GM21737 (cell line): ENCODE measurements at regions not wholly inside any gene's neighbourhood (a gene's known extent, or its start where the extent isn't known, plus 50 kb on each side); places are given as distances from the start of the nearest gene placed in this dataset.
"Not testable (repeated sequence)": the region's sequence is repeated elsewhere in the genome, so short reads cannot be mapped to it uniquely, and the experiment has no call there.

Experiments
- ATAC-seq: cut with Tn5 transposase; IDR thresholded peaks from one replicate; pipeline ENCODE4 v1.9.1; 2021; ENCODE audit warnings: mild to moderate bottlenecking, moderate library complexity; ENCODE audit not compliant: unreplicated experiment

GRCh38 chr2:194870974-194871535 lies 786.0 kb upstream of the SLC39A10 start:
- ATAC-seq, result no peak

GRCh38 chr2:194867328-194867727 lies 789.7 kb upstream of the SLC39A10 start:
- ATAC-seq, result no peak

GRCh38 chr2:194854941-194855340 lies 802.1 kb upstream of the SLC39A10 start:
- no peak for ATAC-seq

GRCh38 chr2:194842871-194843270 lies 814.2 kb upstream of the SLC39A10 start:
- ATAC-seq, result no peak

GRCh38 chr2:194834371-194834770 lies 822.7 kb upstream of the SLC39A10 start:
- not testable (repeated sequence) for ATAC-seq

- ATAC-seq, result no peak
Observed at GRCh38 chr2:194826241-194826640, 830.8 kb upstream of the SLC39A10 start.

- ATAC-seq, result no peak
Observed at GRCh38 chr2:194824450-194824849, 832.6 kb upstream of the SLC39A10 start.

GRCh38 chr2:194822657-194823056 lies 834.4 kb upstream of the SLC39A10 start:
- ATAC-seq, result no peak

- no peak for ATAC-seq
Observed at GRCh38 chr2:194822097-194822496, 834.9 kb upstream of the SLC39A10 start.

GRCh38 chr2:194819367-194819766 lies 837.7 kb upstream of the SLC39A10 start:
- ATAC-seq, result no peak

GRCh38 chr2:194815475-194815874 lies 841.6 kb upstream of the SLC39A10 start:
- ATAC-seq, result no peak

GRCh38 chr2:194802589-194802988 lies 854.4 kb upstream of the SLC39A10 start:
- ATAC-seq, result no peak

- not testable (repeated sequence) for ATAC-seq
Observed at GRCh38 chr2:194787071-194787470, 870.0 kb upstream of the SLC39A10 start.

- not testable (repeated sequence) for ATAC-seq
Observed at GRCh38 chr2:194771394-194771793, 885.6 kb upstream of the SLC39A10 start.

- ATAC-seq, result no peak
Observed at GRCh38 chr2:194769030-194769429, 888.0 kb upstream of the SLC39A10 start.

- no peak for ATAC-seq
Observed at GRCh38 chr2:194765723-194766122, 891.3 kb upstream of the SLC39A10 start.

GRCh38 chr2:194750926-194751325 lies 906.1 kb upstream of the SLC39A10 start:
- ATAC-seq, result no peak

GRCh38 chr2:194745557-194746146 lies 911.4 kb upstream of the SLC39A10 start:
- ATAC-seq, result no peak

GRCh38 chr2:194742706-194743105 lies 914.3 kb upstream of the SLC39A10 start:
- no peak for ATAC-seq

- ATAC-seq, result no peak
Observed at GRCh38 chr2:194739217-194739616, 917.8 kb upstream of the SLC39A10 start.

GRCh38 chr2:194735837-194736542 lies 921.0 kb upstream of the SLC39A10 start:
- ATAC-seq, result no peak

- ATAC-seq, result no peak
Observed at GRCh38 chr2:194730266-194730665, 926.8 kb upstream of the SLC39A10 start.
